ENCODE measurements at regions not wholly inside any gene's neighbourhood (a gene's known extent, or its start where the extent isn't known, plus 50 kb on each side); places are given as distances from the start of the nearest gene placed in this dataset.

DNA sequence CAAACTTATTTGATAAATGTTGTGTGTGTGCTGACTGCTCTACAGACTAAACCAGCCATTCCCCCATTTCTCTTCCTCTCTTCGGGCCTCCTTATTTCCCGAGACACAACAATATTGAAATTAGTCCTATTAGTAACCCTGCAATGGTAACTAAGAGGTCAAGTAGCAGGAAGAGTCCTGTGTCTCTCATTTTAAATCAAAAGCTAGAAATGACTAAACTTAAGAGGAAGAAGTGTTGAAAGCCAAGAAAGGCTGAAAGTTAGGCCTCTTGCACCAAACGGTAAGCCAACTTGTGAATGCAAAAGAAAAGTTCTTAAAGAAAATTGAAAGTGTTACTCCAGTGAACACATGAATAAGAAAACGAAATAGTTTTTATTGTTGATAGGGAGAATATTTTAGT lies 357.8 kb upstream of the SLC7A11 start:
- Histone ChIP-seq H3K27me3 (ENCODE audit: control insufficient read depth, low read length) (no peaks in the 10 kb centered on the region), H3K4me1 (ENCODE audit: control insufficient read depth, low read length) (no peaks in the 10 kb centered on the region), H3K4me2 (ENCODE audit: low read length) (no peak overlapping the region), H3K9me2 (replicated peaks; ENCODE audit: control insufficient read depth, low read length) (no peaks in the 10 kb centered on the region), H3K79me2 (ENCODE audit: control insufficient read depth, low read length) (no peaks in the 10 kb centered on the region), H3K4me3 (ENCODE audit: low read length) (no peak overlapping the region), H3K36me3 (ENCODE audit: control insufficient read depth, low read length) (no peaks in the 10 kb centered on the region), H3F3A (ENCODE audit: control insufficient read depth, insufficient read depth) (no peaks in the 10 kb centered on the region), H3K9me3 (ENCODE audit: control insufficient read depth, insufficient read depth, low read length) (no peaks in the 10 kb centered on the region), H4K20me1 (ENCODE audit: control insufficient read depth, insufficient read depth, low read depth, low read length) (no peaks in the 10 kb centered on the region), H3K27ac (ENCODE audit: low read depth, low read length) (no peak overlapping the region)
- TF ChIP-seq CTCF (IDR thresholded peaks at IDR 0.05; ENCODE audit: low read depth, low read length, poor library complexity, severe bottlenecking) (no peak), EZH2phosphoT487 (IDR thresholded peaks at IDR 0.05; ENCODE audit: borderline replicate concordance, low read length) (no peak)

- no peaks in the 10 kb centered on the region for H3F3A ChIP-seq (ENCODE audit: control insufficient read depth, insufficient read depth)
- H3K27ac ChIP-seq (ENCODE audit: low read depth, low read length), result no peak overlapping the region
- no peaks in the 10 kb centered on the region for H3K27me3 ChIP-seq (ENCODE audit: control insufficient read depth, low read length)
- no peak overlapping the region for H3K4me2 ChIP-seq (ENCODE audit: low read length)
- H3K9me3 ChIP-seq (ENCODE audit: control insufficient read depth, insufficient read depth, low read length), result no peaks in the 10 kb centered on the region
- H3K36me3 ChIP-seq (ENCODE audit: control insufficient read depth, low read length), result no peaks in the 10 kb centered on the region
- no peak overlapping the region for H3K4me3 ChIP-seq (ENCODE audit: low read length)
- no peaks in the 10 kb centered on the region for H3K79me2 ChIP-seq (ENCODE audit: control insufficient read depth, low read length)
- no peaks in the 10 kb centered on the region for H3K9me2 ChIP-seq (replicated peaks; ENCODE audit: control insufficient read depth, low read length)
- no peaks in the 10 kb centered on the region for H3K4me1 ChIP-seq (ENCODE audit: control insufficient read depth, low read length)
- no peaks in the 10 kb centered on the region for H4K20me1 ChIP-seq (ENCODE audit: control insufficient read depth, insufficient read depth, low read depth, low read length)
- no peak for TF ChIP-seq CTCF (IDR thresholded peaks at IDR 0.05; ENCODE audit: low read depth, low read length, poor library complexity, severe bottlenecking)
- no peak for TF ChIP-seq EZH2phosphoT487 (IDR thresholded peaks at IDR 0.05; ENCODE audit: borderline replicate concordance, low read length)
Observed at GRCh38 chr4:138598226-138598625, 356.1 kb upstream of the SLC7A11 start.

DNA sequence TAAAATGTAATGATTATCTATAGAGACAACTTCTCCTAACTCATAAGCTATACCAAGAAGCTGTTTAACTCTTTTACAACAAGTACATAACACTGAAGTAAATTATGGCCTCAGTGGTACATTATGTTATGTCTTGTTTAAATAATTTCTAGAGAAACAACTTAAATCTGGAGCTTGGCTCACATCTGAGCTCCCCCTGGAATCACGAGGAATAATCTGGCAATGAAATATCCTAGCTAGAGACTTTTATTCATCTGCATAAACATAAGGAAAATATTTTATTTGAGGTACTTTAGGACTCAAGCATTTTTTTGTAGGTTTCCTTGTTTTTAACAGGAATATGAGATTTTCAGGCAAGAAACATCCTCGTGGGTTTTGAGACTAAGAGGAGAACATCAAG lies 354.7 kb upstream of the SLC7A11 start:
- no peaks in the 10 kb centered on the region for H3K79me2 ChIP-seq (ENCODE audit: control insufficient read depth, low read length)
- no peak overlapping the region for H3K27ac ChIP-seq (ENCODE audit: low read depth, low read length)
- no peaks in the 10 kb centered on the region for H3K9me3 ChIP-seq (ENCODE audit: control insufficient read depth, insufficient read depth, low read length)
- no peaks in the 10 kb centered on the region for H3K36me3 ChIP-seq (ENCODE audit: control insufficient read depth, low read length)
- H3K27me3 ChIP-seq (ENCODE audit: control insufficient read depth, low read length), result no peaks in the 10 kb centered on the region
- no peak overlapping the region for H3K4me3 ChIP-seq (ENCODE audit: low read length)
- no peak overlapping the region for H3K4me2 ChIP-seq (ENCODE audit: low read length)
- no peak for TF ChIP-seq EZH2phosphoT487 (IDR thresholded peaks at IDR 0.05; ENCODE audit: borderline replicate concordance, low read length)
- TF ChIP-seq CTCF (IDR thresholded peaks at IDR 0.05; ENCODE audit: low read depth, low read length, poor library complexity, severe bottlenecking), result no peak
- H4K20me1 ChIP-seq (ENCODE audit: control insufficient read depth, insufficient read depth, low read depth, low read length), result no peaks in the 10 kb centered on the region
- no peaks in the 10 kb centered on the region for H3F3A ChIP-seq (ENCODE audit: control insufficient read depth, insufficient read depth)
- no peaks in the 10 kb centered on the region for H3K4me1 ChIP-seq (ENCODE audit: control insufficient read depth, low read length)
- H3K9me2 ChIP-seq (replicated peaks; ENCODE audit: control insufficient read depth, low read length), result no peaks in the 10 kb centered on the region

Measured in DOHH2 (cell line).